Epithelial cell of esophagus (primary cell): ENCODE measurements at regions not wholly inside any gene's neighbourhood (a gene's known extent, or its start where the extent isn't known, plus 50 kb on each side); places are given as distances from the start of the nearest gene placed in this dataset.

ENCODE experiments used
- DNase-seq: peaks from one replicate; pipeline ENCODE4 v3.0.0; 2010; ENCODE audit warnings: low read depth
- H3K4me3 ChIP-seq: 2 replicates; pipeline ENCODE4 v1.5.1; 2011; ENCODE audit warnings: mild to moderate bottlenecking, low read length, control low read depth
- TF ChIP-seq, protein P1 (sequence below): IDR thresholded peaks from 2 replicates; pipeline ENCODE4 v1.5.1; 2011; ENCODE audit warnings: low read depth, mild to moderate bottlenecking, low read length, control low read depth, inconsistent platforms; ENCODE audit not compliant: insufficient read depth; ENCODE audit errors: missing control alignments

DNA sequence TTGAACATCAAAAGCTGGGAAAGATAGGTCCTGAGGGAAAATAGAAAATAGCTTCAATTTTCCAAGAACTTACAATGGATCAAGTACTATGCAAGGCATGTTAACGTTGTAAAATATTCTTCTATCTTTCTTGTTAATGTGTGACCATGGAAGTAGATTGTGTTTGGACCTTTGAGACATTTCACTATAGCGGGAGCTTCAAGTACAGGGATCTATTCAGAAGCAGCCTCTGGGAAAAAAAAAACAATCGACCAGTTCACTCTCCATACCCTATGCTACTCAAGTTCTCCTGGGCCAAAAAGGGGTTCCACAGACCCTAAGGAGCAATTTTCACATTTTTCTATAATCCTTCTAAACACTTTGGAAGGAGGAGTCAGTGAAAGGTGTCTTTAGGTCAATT, 54.1 kb upstream of the ATP10B start:
- H3K4me3 ChIP-seq: no peak overlapping the region
- no peak for DNase-seq
- TF ChIP-seq, protein P1, sequence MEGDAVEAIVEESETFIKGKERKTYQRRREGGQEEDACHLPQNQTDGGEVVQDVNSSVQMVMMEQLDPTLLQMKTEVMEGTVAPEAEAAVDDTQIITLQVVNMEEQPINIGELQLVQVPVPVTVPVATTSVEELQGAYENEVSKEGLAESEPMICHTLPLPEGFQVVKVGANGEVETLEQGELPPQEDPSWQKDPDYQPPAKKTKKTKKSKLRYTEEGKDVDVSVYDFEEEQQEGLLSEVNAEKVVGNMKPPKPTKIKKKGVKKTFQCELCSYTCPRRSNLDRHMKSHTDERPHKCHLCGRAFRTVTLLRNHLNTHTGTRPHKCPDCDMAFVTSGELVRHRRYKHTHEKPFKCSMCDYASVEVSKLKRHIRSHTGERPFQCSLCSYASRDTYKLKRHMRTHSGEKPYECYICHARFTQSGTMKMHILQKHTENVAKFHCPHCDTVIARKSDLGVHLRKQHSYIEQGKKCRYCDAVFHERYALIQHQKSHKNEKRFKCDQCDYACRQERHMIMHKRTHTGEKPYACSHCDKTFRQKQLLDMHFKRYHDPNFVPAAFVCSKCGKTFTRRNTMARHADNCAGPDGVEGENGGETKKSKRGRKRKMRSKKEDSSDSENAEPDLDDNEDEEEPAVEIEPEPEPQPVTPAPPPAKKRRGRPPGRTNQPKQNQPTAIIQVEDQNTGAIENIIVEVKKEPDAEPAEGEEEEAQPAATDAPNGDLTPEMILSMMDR: no peak

DNA sequence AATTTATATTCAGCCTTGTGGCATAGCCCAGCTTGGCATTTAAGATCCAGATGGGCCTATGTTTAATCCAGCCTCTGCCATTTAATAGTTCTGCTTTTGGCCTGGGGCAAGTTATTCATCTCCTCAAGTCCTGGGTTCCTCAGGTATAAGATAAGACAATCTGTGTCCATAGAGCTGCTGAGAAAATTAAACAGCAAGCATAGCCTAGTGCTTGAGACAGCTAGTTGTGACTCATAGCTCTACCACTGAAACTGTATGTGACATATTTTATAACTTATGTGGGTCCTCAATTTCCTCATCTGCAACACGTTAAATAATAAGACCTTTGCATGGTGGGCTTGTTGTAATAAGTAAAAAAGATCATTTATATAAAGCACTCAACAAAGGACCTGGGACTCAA, 53.3 kb upstream of the ATP10B start:
- TF ChIP-seq, protein P1: no peak
- peak; percentile 40 for DNase-seq
- no peak overlapping the region for H3K4me3 ChIP-seq

DNA sequence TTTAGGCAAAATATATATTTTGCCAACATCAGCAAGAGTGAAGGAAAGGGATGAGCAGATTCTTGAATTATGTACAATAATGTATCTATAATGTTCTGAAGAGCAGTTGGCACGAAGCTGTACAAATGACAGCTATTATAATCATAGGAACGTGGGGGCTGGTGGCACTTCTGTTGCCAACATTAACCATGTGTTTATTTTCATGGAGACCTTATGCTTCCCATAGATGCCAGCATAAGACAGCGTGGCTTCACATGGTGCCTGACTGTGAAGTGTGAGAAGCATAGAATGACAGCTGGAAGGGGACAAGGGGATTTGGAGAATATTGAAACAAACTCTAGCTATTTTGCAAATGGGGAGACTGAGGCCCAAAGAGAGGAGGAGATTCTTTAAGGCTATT, 52.6 kb upstream of the ATP10B start:
- TF ChIP-seq, protein P1: no peak
- DNase-seq: no peak
- no peak overlapping the region for H3K4me3 ChIP-seq

DNA sequence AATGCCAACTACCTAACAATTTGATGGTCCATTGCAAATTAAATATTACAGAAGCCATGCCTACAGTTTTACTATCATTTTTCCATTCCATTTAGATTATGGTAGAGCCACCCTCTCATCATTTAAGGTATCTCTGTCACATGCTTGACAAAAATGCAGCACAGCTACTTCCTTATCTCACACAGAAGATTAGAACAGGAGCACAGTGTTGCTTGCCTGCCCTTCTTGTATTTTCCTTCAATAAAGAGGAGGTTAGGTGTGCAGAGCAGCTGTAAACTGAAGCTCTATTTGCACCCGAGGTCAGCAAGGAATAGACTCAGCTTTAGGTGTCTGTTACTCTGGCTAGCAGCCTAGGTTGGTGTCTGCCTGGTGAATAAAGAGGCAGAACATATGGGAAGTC, 51.5 kb upstream of the ATP10B start:
- TF ChIP-seq, protein P1: no peak
- DNase-seq: no peak
- no peak overlapping the region for H3K4me3 ChIP-seq

DNA sequence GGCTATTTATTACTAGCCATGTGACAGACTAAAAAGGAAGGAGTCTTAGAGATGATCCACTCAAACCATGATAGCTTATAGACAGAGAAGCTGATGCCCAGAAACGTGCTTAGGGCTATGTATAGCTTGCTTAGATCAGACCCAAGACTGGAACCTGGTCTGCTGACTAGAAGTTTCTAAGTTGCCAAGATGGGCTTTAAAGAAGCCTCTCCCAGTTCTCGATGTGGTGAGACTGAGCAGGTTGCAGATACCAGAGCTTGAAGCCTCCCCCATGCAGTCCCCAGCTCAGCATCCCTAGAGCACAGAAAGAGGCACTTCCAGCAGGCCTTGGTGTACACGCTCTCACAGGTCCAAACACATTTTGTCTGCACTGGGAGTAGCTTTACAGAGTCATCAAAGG, 51.1 kb upstream of the ATP10B start:
- TF ChIP-seq, protein P1: no peak
- DNase-seq: no peak
- H3K4me3 ChIP-seq: no peak overlapping the region
